GM12878 (cell line): ENCODE measurements at regions not wholly inside any gene's neighbourhood (a gene's known extent, or its start where the extent isn't known, plus 50 kb on each side); places are given as distances from the start of the nearest gene placed in this dataset.

Experiments
- ASH2L ChIP-seq: fragments of 300-600, 200-600 bp; sonication (generic); IDR thresholded peaks from 2 replicates; pipeline ENCODE4 v1.6.1; 2017; ENCODE audit warnings: low read depth, mild to moderate bottlenecking, borderline replicate concordance
- BCL11A ChIP-seq: IDR thresholded peaks from 2 replicates; pipeline ENCODE4 v1.6.1; 2011; ENCODE audit warnings: low read depth, low read length
- EZH2 ChIP-seq: IDR thresholded peaks from 2 replicates; pipeline ENCODE4 v1.6.1; 2012; ENCODE audit warnings: low read depth, mild to moderate bottlenecking, control low read depth, inconsistent platforms, low read length, borderline replicate concordance; ENCODE audit not compliant: control insufficient read depth
- FOXM1 ChIP-seq: IDR thresholded peaks from 2 replicates; pipeline ENCODE4 v1.6.1; 2012; ENCODE audit warnings: low read depth, mild to moderate bottlenecking, inconsistent platforms, low read length, moderate library complexity
- HDAC6 ChIP-seq: fragments of 200-600 bp; sonication (generic); IDR thresholded peaks from one replicate; pipeline ENCODE4 v1.8.0; 2017; ENCODE audit warnings: antibody characterized with exemption; ENCODE audit not compliant: unreplicated experiment
- LARP7 ChIP-seq: fragments of 450-650 bp; IDR thresholded peaks from 2 replicates; pipeline ENCODE4 v1.6.1; 2017; ENCODE audit warnings: mild to moderate bottlenecking
- RCOR1 ChIP-seq: conservative IDR thresholded peaks from 2 replicates; pipeline ENCODE4 v1.6.1; 2012; ENCODE audit warnings: low read depth, low read length, improper control_type of control experiment
- SIN3A ChIP-seq: IDR thresholded peaks from 2 replicates; pipeline ENCODE4 v1.6.1; 2012; ENCODE audit warnings: low read depth, low read length, improper control_type of control experiment
- TCF12 ChIP-seq: IDR thresholded peaks from 2 replicates; pipeline ENCODE4 v1.6.1; 2011; ENCODE audit warnings: low read depth, mild to moderate bottlenecking, low read length
- TCF7 ChIP-seq: IDR thresholded peaks from 2 replicates; pipeline ENCODE4 v1.6.1; 2014; ENCODE audit warnings: antibody characterized with exemption, borderline replicate concordance
- YBX1 ChIP-seq: fragments of 450-650 bp; IDR thresholded peaks from 2 replicates; pipeline ENCODE4 v1.6.1; 2016; ENCODE audit warnings: antibody characterized with exemption
- TF ChIP-seq, protein P1 (sequence below): fragments of 450-650 bp; IDR thresholded peaks from 2 replicates; pipeline ENCODE4 v1.6.1; 2018; ENCODE audit warnings: mild to moderate bottlenecking, low read depth, moderate library complexity; ENCODE audit not compliant: partially characterized antibody
- TF ChIP-seq, protein P2 (sequence below): fragments of 450-650 bp; formaldehyde crosslinking; IDR thresholded peaks from 2 replicates; pipeline ENCODE4 v1.4.0; 2020; ENCODE audit warnings: mild to moderate bottlenecking, moderate library complexity
- TF ChIP-seq, protein P3 (sequence below): fragments of 450-650 bp; IDR thresholded peaks from 2 replicates; pipeline ENCODE4 v1.6.1; 2017; ENCODE audit warnings: mild to moderate bottlenecking
- TF ChIP-seq, protein P4 (sequence below): fragments of 150-350 bp; IDR thresholded peaks from 2 replicates; pipeline ENCODE4 v1.6.1; 2016; ENCODE audit warnings: low read depth, low read length
- TF ChIP-seq, protein P5 (sequence below): fragments of 450-650 bp; IDR thresholded peaks from 2 replicates; pipeline ENCODE4 v1.6.1; 2017; ENCODE audit warnings: borderline replicate concordance
- TF ChIP-seq, protein P6 (sequence below): fragments of 450-650 bp; IDR thresholded peaks from 2 replicates; pipeline ENCODE4 v1.6.1; 2014; ENCODE audit warnings: mild to moderate bottlenecking

DNA sequence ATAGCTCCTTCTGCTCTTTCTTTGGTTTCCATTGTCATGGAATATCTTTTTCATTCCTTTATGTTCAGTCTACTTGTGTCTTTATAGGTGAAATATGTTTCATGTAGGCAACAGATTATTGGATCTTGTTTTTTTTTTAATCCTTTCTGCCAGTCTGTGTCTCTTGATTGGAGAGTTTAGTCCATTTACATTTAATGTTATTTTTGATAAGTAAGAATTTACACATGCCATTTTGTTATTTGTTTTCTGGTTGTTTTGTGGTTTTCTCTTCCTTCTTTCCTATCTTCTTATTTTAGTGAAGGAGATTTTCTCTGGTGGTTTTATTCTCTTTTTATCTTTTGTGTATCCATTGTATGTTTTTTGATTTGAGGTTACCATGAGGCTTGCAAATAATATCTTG, 52.5 kb upstream of the TAS2R16 start (continued):
- TF ChIP-seq FOXM1 = no peak
- no peak for TF ChIP-seq RCOR1
- TF ChIP-seq, protein P1, sequence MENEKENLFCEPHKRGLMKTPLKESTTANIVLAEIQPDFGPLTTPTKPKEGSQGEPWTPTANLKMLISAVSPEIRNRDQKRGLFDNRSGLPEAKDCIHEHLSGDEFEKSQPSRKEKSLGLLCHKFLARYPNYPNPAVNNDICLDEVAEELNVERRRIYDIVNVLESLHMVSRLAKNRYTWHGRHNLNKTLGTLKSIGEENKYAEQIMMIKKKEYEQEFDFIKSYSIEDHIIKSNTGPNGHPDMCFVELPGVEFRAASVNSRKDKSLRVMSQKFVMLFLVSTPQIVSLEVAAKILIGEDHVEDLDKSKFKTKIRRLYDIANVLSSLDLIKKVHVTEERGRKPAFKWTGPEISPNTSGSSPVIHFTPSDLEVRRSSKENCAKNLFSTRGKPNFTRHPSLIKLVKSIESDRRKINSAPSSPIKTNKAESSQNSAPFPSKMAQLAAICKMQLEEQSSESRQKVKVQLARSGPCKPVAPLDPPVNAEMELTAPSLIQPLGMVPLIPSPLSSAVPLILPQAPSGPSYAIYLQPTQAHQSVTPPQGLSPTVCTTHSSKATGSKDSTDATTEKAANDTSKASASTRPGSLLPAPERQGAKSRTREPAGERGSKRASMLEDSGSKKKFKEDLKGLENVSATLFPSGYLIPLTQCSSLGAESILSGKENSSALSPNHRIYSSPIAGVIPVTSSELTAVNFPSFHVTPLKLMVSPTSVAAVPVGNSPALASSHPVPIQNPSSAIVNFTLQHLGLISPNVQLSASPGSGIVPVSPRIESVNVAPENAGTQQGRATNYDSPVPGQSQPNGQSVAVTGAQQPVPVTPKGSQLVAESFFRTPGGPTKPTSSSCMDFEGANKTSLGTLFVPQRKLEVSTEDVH = no peak
- no peak for TF ChIP-seq SIN3A
- TF ChIP-seq ASH2L = no peak
- no peak for TF ChIP-seq HDAC6
- no peak for TF ChIP-seq TCF12
- TF ChIP-seq, protein P2, sequence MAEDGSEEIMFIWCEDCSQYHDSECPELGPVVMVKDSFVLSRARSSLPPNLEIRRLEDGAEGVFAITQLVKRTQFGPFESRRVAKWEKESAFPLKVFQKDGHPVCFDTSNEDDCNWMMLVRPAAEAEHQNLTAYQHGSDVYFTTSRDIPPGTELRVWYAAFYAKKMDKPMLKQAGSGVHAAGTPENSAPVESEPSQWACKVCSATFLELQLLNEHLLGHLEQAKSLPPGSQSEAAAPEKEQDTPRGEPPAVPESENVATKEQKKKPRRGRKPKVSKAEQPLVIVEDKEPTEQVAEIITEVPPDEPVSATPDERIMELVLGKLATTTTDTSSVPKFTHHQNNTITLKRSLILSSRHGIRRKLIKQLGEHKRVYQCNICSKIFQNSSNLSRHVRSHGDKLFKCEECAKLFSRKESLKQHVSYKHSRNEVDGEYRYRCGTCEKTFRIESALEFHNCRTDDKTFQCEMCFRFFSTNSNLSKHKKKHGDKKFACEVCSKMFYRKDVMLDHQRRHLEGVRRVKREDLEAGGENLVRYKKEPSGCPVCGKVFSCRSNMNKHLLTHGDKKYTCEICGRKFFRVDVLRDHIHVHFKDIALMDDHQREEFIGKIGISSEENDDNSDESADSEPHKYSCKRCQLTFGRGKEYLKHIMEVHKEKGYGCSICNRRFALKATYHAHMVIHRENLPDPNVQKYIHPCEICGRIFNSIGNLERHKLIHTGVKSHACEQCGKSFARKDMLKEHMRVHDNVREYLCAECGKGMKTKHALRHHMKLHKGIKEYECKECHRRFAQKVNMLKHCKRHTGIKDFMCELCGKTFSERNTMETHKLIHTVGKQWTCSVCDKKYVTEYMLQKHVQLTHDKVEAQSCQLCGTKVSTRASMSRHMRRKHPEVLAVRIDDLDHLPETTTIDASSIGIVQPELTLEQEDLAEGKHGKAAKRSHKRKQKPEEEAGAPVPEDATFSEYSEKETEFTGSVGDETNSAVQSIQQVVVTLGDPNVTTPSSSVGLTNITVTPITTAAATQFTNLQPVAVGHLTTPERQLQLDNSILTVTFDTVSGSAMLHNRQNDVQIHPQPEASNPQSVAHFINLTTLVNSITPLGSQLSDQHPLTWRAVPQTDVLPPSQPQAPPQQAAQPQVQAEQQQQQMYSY (CRISPR knock-in tag) = no peak
- no peak for TF ChIP-seq BCL11A
- TF ChIP-seq, protein P3, sequence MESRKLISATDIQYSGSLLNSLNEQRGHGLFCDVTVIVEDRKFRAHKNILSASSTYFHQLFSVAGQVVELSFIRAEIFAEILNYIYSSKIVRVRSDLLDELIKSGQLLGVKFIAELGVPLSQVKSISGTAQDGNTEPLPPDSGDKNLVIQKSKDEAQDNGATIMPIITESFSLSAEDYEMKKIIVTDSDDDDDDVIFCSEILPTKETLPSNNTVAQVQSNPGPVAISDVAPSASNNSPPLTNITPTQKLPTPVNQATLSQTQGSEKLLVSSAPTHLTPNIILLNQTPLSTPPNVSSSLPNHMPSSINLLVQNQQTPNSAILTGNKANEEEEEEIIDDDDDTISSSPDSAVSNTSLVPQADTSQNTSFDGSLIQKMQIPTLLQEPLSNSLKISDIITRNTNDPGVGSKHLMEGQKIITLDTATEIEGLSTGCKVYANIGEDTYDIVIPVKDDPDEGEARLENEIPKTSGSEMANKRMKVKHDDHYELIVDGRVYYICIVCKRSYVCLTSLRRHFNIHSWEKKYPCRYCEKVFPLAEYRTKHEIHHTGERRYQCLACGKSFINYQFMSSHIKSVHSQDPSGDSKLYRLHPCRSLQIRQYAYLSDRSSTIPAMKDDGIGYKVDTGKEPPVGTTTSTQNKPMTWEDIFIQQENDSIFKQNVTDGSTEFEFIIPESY = no peak
- no peak for TF ChIP-seq EZH2
- no peak for TF ChIP-seq LARP7
- TF ChIP-seq, protein P4, sequence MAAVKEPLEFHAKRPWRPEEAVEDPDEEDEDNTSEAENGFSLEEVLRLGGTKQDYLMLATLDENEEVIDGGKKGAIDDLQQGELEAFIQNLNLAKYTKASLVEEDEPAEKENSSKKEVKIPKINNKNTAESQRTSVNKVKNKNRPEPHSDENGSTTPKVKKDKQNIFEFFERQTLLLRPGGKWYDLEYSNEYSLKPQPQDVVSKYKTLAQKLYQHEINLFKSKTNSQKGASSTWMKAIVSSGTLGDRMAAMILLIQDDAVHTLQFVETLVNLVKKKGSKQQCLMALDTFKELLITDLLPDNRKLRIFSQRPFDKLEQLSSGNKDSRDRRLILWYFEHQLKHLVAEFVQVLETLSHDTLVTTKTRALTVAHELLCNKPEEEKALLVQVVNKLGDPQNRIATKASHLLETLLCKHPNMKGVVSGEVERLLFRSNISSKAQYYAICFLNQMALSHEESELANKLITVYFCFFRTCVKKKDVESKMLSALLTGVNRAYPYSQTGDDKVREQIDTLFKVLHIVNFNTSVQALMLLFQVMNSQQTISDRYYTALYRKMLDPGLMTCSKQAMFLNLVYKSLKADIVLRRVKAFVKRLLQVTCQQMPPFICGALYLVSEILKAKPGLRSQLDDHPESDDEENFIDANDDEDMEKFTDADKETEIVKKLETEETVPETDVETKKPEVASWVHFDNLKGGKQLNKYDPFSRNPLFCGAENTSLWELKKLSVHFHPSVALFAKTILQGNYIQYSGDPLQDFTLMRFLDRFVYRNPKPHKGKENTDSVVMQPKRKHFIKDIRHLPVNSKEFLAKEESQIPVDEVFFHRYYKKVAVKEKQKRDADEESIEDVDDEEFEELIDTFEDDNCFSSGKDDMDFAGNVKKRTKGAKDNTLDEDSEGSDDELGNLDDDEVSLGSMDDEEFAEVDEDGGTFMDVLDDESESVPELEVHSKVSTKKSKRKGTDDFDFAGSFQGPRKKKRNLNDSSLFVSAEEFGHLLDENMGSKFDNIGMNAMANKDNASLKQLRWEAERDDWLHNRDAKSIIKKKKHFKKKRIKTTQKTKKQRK = no peak
- TF ChIP-seq, protein P5, sequence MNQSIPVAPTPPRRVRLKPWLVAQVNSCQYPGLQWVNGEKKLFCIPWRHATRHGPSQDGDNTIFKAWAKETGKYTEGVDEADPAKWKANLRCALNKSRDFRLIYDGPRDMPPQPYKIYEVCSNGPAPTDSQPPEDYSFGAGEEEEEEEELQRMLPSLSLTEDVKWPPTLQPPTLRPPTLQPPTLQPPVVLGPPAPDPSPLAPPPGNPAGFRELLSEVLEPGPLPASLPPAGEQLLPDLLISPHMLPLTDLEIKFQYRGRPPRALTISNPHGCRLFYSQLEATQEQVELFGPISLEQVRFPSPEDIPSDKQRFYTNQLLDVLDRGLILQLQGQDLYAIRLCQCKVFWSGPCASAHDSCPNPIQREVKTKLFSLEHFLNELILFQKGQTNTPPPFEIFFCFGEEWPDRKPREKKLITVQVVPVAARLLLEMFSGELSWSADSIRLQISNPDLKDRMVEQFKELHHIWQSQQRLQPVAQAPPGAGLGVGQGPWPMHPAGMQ = no peak
- TF ChIP-seq, protein P6, sequence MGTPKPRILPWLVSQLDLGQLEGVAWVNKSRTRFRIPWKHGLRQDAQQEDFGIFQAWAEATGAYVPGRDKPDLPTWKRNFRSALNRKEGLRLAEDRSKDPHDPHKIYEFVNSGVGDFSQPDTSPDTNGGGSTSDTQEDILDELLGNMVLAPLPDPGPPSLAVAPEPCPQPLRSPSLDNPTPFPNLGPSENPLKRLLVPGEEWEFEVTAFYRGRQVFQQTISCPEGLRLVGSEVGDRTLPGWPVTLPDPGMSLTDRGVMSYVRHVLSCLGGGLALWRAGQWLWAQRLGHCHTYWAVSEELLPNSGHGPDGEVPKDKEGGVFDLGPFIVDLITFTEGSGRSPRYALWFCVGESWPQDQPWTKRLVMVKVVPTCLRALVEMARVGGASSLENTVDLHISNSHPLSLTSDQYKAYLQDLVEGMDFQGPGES = no peak
- no peak for TF ChIP-seq YBX1
- no peak for TF ChIP-seq TCF7
- TF ChIP-seq, all 136 proteins: peak for 0
